HG03103 (cell line): ENCODE measurements at regions not wholly inside any gene's neighbourhood (a gene's known extent, or its start where the extent isn't known, plus 50 kb on each side); places are given as distances from the start of the nearest gene placed in this dataset.

ENCODE experiments used
- ATAC-seq: cut with Tn5 transposase; IDR thresholded peaks from one replicate; pipeline ENCODE4 v1.9.1; 2021; ENCODE audit warnings: low read depth; ENCODE audit not compliant: unreplicated experiment

- no peak for ATAC-seq
Observed at GRCh38 chr1:192011525-192011924, 146.7 kb upstream of the RGS18 start.

GRCh38 chr1:192022827-192023226, 135.4 kb upstream of the RGS18 start:
- no peak for ATAC-seq

- no peak for ATAC-seq
Observed at GRCh38 chr1:192024881-192025280, 133.4 kb upstream of the RGS18 start.

- no peak for ATAC-seq
Observed at GRCh38 chr1:192038567-192038966, 119.7 kb upstream of the RGS18 start.

- ATAC-seq: no peak
Observed at GRCh38 chr1:192045131-192045530, 113.1 kb upstream of the RGS18 start.

- ATAC-seq: no peak
Observed at GRCh38 chr1:192053531-192053971, 104.7 kb upstream of the RGS18 start.

- no peak for ATAC-seq
Observed at GRCh38 chr1:192057766-192058165, 100.5 kb upstream of the RGS18 start.

GRCh38 chr1:192059407-192059806, 98.9 kb upstream of the RGS18 start:
- ATAC-seq: no peak

GRCh38 chr1:192061556-192061955, 96.7 kb upstream of the RGS18 start:
- ATAC-seq: no peak

- no peak for ATAC-seq
Observed at GRCh38 chr1:192065087-192065486, 93.2 kb upstream of the RGS18 start.

- no peak for ATAC-seq
Observed at GRCh38 chr1:192066202-192066601, 92.1 kb upstream of the RGS18 start.

GRCh38 chr1:192067360-192067759, 90.9 kb upstream of the RGS18 start:
- no peak for ATAC-seq

GRCh38 chr1:192070213-192070612, 88.0 kb upstream of the RGS18 start:
- ATAC-seq: no peak

GRCh38 chr1:192080684-192081083, 77.6 kb upstream of the RGS18 start:
- no peak for ATAC-seq

- ATAC-seq: no peak
Observed at GRCh38 chr1:192081359-192081758, 76.9 kb upstream of the RGS18 start.

GRCh38 chr1:192086644-192087043, 71.6 kb upstream of the RGS18 start:
- no peak for ATAC-seq

- ATAC-seq: no peak
Observed at GRCh38 chr1:192087334-192087733, 70.9 kb upstream of the RGS18 start.

GRCh38 chr1:192088496-192088895, 69.8 kb upstream of the RGS18 start:
- ATAC-seq: no peak

- ATAC-seq: no peak
Observed at GRCh38 chr1:192098001-192098400, 60.3 kb upstream of the RGS18 start.

- ATAC-seq: no peak
Observed at GRCh38 chr1:192099328-192099727, 58.9 kb upstream of the RGS18 start.

- ATAC-seq: no peak
Observed at GRCh38 chr1:192100686-192101468, 57.4 kb upstream of the RGS18 start.

GRCh38 chr1:192104128-192104527, 54.1 kb upstream of the RGS18 start:
- ATAC-seq: no peak

- no peak for ATAC-seq
Observed at GRCh38 chr1:192104852-192105251, 53.4 kb upstream of the RGS18 start.
